HFFc6 (cell line): ENCODE measurements at regions not wholly inside any gene's neighbourhood (a gene's known extent, or its start where the extent isn't known, plus 50 kb on each side); places are given as distances from the start of the nearest gene placed in this dataset.

ENCODE experiments used
- DNase-seq: peaks from one replicate; pipeline ENCODE4 v3.0.0-alpha.2; 2018
- H3K27ac Mint-ChIP-seq: 2 replicates; pipeline ENCODE4 v1.8.0; 2020; ENCODE audit warnings: mild to moderate bottlenecking, mixed read lengths
- H3K27me3 Mint-ChIP-seq: 2 replicates; pipeline ENCODE4 v1.8.0; 2021; ENCODE audit warnings: mild to moderate bottlenecking, moderate library complexity, mixed read lengths; ENCODE audit not compliant: insufficient read depth
- H3K36me3 Mint-ChIP-seq: 2 replicates; pipeline ENCODE4 v1.8.0; 2021; ENCODE audit warnings: low read depth, mixed read lengths
- H3K4me1 Mint-ChIP-seq: 2 replicates; pipeline ENCODE4 v1.8.0; 2020; ENCODE audit warnings: low read depth, mixed read lengths
- H3K4me3 Mint-ChIP-seq: 2 replicates; pipeline ENCODE4 v1.8.0; 2020; ENCODE audit warnings: mild to moderate bottlenecking, moderate library complexity, mixed read lengths
- H3K9me3 Mint-ChIP-seq: 2 replicates; pipeline ENCODE4 v1.8.0; 2020; ENCODE audit warnings: mild to moderate bottlenecking, mixed read lengths
- TF ChIP-seq, protein P1 (sequence below): fragments of 200-600 bp; sonication (generic); IDR thresholded peaks from 2 replicates; pipeline ENCODE4 v1.5.0; 2021; ENCODE audit warnings: antibody characterized with exemption, mild to moderate bottlenecking

DNA sequence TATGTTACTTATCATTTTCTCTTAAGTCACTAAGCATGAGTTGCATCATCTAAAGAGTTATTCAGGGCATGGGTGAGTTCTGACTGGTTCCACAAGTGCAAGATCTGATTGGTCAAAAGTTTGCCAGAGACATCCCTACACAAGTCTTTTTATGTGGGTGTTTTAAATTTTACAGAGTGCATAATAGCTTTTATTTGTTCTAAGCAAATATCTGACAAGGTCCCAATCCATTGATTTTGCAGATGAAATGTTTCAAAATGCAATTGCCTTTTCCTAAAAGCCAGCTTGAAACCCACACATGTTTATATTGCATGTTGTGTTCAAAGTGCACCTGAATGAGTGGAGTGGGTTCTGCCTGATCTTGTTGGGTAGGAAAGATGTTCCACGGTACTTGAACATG lies 101.7 kb upstream of the PAX6 start:
- no peak overlapping the region for H3K4me3 Mint-ChIP-seq
- no peaks in the 10 kb centered on the region for H3K9me3 Mint-ChIP-seq
- TF ChIP-seq, protein P1, sequence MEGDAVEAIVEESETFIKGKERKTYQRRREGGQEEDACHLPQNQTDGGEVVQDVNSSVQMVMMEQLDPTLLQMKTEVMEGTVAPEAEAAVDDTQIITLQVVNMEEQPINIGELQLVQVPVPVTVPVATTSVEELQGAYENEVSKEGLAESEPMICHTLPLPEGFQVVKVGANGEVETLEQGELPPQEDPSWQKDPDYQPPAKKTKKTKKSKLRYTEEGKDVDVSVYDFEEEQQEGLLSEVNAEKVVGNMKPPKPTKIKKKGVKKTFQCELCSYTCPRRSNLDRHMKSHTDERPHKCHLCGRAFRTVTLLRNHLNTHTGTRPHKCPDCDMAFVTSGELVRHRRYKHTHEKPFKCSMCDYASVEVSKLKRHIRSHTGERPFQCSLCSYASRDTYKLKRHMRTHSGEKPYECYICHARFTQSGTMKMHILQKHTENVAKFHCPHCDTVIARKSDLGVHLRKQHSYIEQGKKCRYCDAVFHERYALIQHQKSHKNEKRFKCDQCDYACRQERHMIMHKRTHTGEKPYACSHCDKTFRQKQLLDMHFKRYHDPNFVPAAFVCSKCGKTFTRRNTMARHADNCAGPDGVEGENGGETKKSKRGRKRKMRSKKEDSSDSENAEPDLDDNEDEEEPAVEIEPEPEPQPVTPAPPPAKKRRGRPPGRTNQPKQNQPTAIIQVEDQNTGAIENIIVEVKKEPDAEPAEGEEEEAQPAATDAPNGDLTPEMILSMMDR: no peak
- H3K4me1 Mint-ChIP-seq: no peaks in the 10 kb centered on the region
- DNase-seq: no peak
- peaks cover 4% of the 10 kb centered on the region for H3K27me3 Mint-ChIP-seq
- H3K27ac Mint-ChIP-seq: no peak overlapping the region
- no peaks in the 10 kb centered on the region for H3K36me3 Mint-ChIP-seq

DNA sequence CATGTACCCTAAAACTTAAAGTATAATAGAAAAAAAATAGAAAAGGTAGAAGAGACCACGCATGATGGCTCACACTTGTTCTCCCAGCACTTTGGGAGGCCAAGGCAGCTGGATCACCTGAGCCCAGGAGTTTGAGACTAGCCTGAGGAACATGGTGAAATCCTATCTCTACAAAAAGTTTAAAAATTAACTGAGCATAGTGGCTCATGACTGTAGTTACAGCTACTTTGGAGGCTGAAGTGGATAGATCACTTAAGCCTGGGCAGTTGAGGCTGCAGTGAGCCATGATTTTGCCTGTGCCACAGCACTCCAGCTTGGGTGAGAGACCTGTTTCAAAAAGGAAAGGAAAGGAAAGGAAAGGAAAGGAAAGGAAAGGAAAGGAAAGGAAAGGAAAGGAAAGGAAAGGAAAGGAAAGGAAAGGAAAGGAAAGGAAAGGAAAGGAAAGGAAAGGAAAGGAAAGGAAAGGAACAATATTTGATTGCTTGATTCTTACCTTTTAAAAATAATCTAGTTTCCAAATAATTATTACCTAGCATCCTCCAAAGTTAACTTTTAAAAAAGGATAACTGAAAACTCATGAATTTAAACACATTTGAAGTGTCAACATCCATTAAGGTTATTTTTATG lies 99.9 kb upstream of the PAX6 start:
- TF ChIP-seq, protein P1: no peak
- Mint-ChIP-seq H3K27ac (no peak overlapping the region), H3K9me3 (no peaks in the 10 kb centered on the region), H3K36me3 (no peaks in the 10 kb centered on the region), H3K4me3 (no peak overlapping the region), H3K4me1 (no peaks in the 10 kb centered on the region), H3K27me3 (peaks cover 9% of the 10 kb centered on the region)
- DNase-seq: no peak

DNA sequence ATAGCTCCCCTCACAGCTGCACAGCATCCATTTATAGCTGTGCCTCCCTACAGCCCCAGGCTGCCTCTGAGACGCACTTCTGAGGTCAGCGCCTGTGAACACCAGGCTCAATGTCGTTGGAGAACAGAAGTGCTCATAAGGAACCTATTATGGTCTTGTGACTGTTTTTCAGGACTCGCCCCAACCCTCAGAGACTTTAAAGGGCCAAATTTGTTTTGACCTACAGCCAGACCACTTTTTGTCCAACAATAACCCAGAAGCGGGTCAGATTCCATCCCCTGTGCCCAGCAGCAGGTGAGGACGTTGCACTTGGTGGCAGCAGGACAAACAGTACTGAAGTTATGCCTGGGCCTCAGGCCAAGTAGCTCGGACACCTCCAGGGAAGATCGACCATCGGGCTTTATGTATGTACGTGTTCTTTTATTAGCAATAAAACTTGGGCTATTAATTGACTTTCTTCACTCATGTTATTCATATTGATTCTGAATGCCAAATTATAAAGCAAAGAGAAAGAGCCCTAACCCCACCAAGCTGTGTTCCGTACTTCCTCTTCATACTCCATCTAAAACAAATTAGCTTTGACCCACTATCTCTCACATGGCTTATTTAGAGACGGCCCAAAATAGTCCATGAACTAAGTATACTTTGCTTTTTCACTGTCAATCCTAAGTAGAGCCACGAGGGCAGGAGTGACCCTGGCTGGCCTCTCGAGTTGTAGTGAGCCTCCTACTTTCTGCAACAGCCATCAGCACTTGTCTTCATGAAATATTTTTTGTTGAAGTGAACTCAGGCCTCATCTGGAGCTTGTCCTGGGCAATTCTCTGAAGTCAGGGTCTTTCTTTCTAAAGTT lies 92.3 kb upstream of the PAX6 start:
- no peak overlapping the region for H3K4me3 Mint-ChIP-seq
- no peaks in the 10 kb centered on the region for H3K36me3 Mint-ChIP-seq
- H3K9me3 Mint-ChIP-seq: no peaks in the 10 kb centered on the region
- no peak for DNase-seq
- no peak overlapping the region for H3K27ac Mint-ChIP-seq
- peaks cover 16% of the 10 kb centered on the region for H3K27me3 Mint-ChIP-seq
- no peaks in the 10 kb centered on the region for H3K4me1 Mint-ChIP-seq
- TF ChIP-seq, protein P1: no peak

DNA sequence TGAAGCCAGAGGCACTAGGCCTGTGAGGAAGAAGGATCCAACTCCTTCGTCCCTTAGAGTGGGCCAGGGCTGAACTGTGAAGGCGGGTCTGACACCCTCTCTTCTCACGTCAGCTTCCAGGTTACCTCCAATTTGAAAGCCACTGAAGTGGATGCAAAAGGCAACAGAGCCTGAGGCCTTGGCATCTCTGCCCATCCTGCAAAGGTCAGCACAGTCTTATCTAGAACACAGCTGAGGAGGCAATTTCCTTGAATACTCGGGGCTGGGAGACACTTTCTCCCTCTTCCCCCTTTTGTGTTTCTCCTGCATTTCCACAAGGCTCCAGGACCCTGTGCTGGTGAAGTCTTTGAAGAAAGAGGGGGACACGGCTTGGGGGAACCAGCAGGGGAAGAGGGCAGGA lies 91.6 kb upstream of the PAX6 start:
- H3K4me3 Mint-ChIP-seq: no peak overlapping the region
- DNase-seq: no peak
- no peak overlapping the region for H3K27ac Mint-ChIP-seq
- peaks cover 16% of the 10 kb centered on the region for H3K27me3 Mint-ChIP-seq
- H3K4me1 Mint-ChIP-seq: no peaks in the 10 kb centered on the region
- H3K36me3 Mint-ChIP-seq: no peaks in the 10 kb centered on the region
- no peaks in the 10 kb centered on the region for H3K9me3 Mint-ChIP-seq
- TF ChIP-seq, protein P1: no peak

DNA sequence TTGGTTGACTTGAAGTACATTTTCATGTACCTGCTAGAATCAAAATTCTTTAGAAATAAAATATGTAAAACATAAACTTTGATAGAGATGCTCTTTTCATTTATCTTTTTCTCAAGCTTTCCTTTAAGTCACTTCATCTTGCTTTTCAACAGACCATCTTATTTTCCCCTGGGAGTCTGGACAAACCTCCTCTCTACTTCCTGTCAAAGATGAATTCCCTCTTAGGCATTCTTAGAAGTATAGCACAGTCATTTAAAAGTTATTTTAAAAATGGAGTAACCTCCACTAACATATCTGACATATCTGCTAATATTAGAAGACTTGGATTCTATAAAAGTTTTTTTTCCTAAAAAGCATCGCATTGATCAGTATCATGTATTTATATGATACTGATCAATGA lies 84.8 kb upstream of the PAX6 start:
- TF ChIP-seq, protein P1: no peak
- Mint-ChIP-seq H3K27ac (no peak overlapping the region), H3K4me3 (no peak overlapping the region), H3K4me1 (peaks cover 13% of the 10 kb centered on the region), H3K27me3 (peaks cover 7% of the 10 kb centered on the region; the same call in 1 of the 2 replicates), H3K9me3 (no peaks in the 10 kb centered on the region), H3K36me3 (no peaks in the 10 kb centered on the region)
- DNase-seq: no peak
